ENCODE measurements at regions not wholly inside any gene's neighbourhood (a gene's known extent, or its start where the extent isn't known, plus 50 kb on each side); places are given as distances from the start of the nearest gene placed in this dataset.
A peak's percentile ranks its signal among the peaks of the same experiment; 100 is the strongest.

- Histone ChIP-seq H3K4me3 (ENCODE audit: low read depth, low read length) (no peak overlapping the region), H3K18ac (ENCODE audit: low read length) (no peak overlapping the region), H2AK5ac (ENCODE audit: low read length) (no peak overlapping the region), H4K91ac (ENCODE audit: low read depth, low read length) (peak overlapping the region; percentile 14), H3K4me1 (ENCODE audit: control insufficient read depth in 1 of 2, insufficient read depth in 2 of 2, low read length in 2 of 2) (no peaks in the 10 kb centered on the region), H3K9me3 (ENCODE audit: insufficient read depth, low read depth, low read length) (no peaks in the 10 kb centered on the region), H3K4ac (ENCODE audit: low read depth, low read length) (no peak overlapping the region), H3K9ac (ENCODE audit: low read length) (no peak overlapping the region), H3K27me3 (ENCODE audit: insufficient read depth, low read length) (no peaks in the 10 kb centered on the region), H3K79me2 (ENCODE audit: control insufficient read depth, insufficient read depth, low read length, poor library complexity) (no peaks in the 10 kb centered on the region), H3K23ac (ENCODE audit: low read length) (no peak overlapping the region), H3K79me1 (ENCODE audit: low read length) (no peaks in the 10 kb centered on the region), H4K12ac (ENCODE audit: low read depth, low read length) (no peak overlapping the region), H3K14ac (ENCODE audit: low read length) (no peak overlapping the region), H4K8ac (ENCODE audit: low read depth, low read length) (no peak overlapping the region), H2BK5ac (ENCODE audit: low read depth, low read length, poor library complexity) (no peak overlapping the region), H3K36me3 (ENCODE audit: control insufficient read depth in 1 of 2, insufficient read depth in 2 of 2, low read length in 2 of 2) (no peaks in the 10 kb centered on the region), H3K27ac (ENCODE audit: low read depth, low read length) (no peak overlapping the region), H3K4me2 (ENCODE audit: low read length) (no peak overlapping the region), H2BK12ac (ENCODE audit: low read length) (no peak overlapping the region), H2AFZ (ENCODE audit: insufficient read depth, low read length, poor library complexity) (no peak overlapping the region), H2BK120ac (ENCODE audit: insufficient read depth, low read length, poor library complexity) (no peak overlapping the region)
- WGBS (ENCODE audit: extremely low coverage, insufficient coverage, insufficient read length): no CpG with 5 or more reads among the region's 2 CpGs
- no peak for DNase-seq
Observed at GRCh38 chr3:154668187-154668586, 238.2 kb upstream of the GPR149 start.

- Histone ChIP-seq H2BK120ac (ENCODE audit: insufficient read depth, low read length, poor library complexity) (no peak overlapping the region), H3K14ac (ENCODE audit: low read length) (no peak overlapping the region), H4K91ac (ENCODE audit: low read depth, low read length) (no peak overlapping the region), H2BK5ac (ENCODE audit: low read depth, low read length, poor library complexity) (no peak overlapping the region), H4K12ac (ENCODE audit: low read depth, low read length) (no peak overlapping the region), H3K4me3 (ENCODE audit: low read depth, low read length) (no peak overlapping the region), H3K9ac (ENCODE audit: low read length) (no peak overlapping the region), H3K4me2 (ENCODE audit: low read length) (no peak overlapping the region), H3K4me1 (ENCODE audit: control insufficient read depth in 1 of 2, insufficient read depth in 2 of 2, low read length in 2 of 2) (no peaks in the 10 kb centered on the region), H3K27me3 (ENCODE audit: insufficient read depth, low read length) (no peaks in the 10 kb centered on the region), H3K79me2 (ENCODE audit: control insufficient read depth, insufficient read depth, low read length, poor library complexity) (no peaks in the 10 kb centered on the region), H4K8ac (ENCODE audit: low read depth, low read length) (no peak overlapping the region), H3K27ac (ENCODE audit: low read depth, low read length) (no peak overlapping the region), H3K9me3 (ENCODE audit: insufficient read depth, low read depth, low read length) (no peaks in the 10 kb centered on the region), H2AFZ (ENCODE audit: insufficient read depth, low read length, poor library complexity) (no peak overlapping the region), H3K79me1 (ENCODE audit: low read length) (no peaks in the 10 kb centered on the region), H3K18ac (ENCODE audit: low read length) (no peak overlapping the region), H2AK5ac (ENCODE audit: low read length) (no peak overlapping the region), H2BK12ac (ENCODE audit: low read length) (no peak overlapping the region), H3K4ac (ENCODE audit: low read depth, low read length) (no peak overlapping the region), H3K23ac (ENCODE audit: low read length) (no peak overlapping the region), H3K36me3 (ENCODE audit: control insufficient read depth in 1 of 2, insufficient read depth in 2 of 2, low read length in 2 of 2) (no peaks in the 10 kb centered on the region)
- WGBS (ENCODE audit: extremely low coverage, insufficient coverage, insufficient read length): no CpG with 5 or more reads among the region's 3 CpGs
- DNase-seq: no peak
Observed at GRCh38 chr3:154666542-154666941, 236.6 kb upstream of the GPR149 start.

GRCh38 chr3:154664714-154665113 lies 234.7 kb upstream of the GPR149 start:
- Histone ChIP-seq H3K23ac (ENCODE audit: low read length) (no peak overlapping the region), H4K91ac (ENCODE audit: low read depth, low read length) (no peak overlapping the region), H3K79me2 (ENCODE audit: control insufficient read depth, insufficient read depth, low read length, poor library complexity) (no peaks in the 10 kb centered on the region), H3K79me1 (ENCODE audit: low read length) (no peaks in the 10 kb centered on the region), H2BK12ac (ENCODE audit: low read length) (no peak overlapping the region), H4K12ac (ENCODE audit: low read depth, low read length) (no peak overlapping the region), H3K4me1 (ENCODE audit: control insufficient read depth in 1 of 2, insufficient read depth in 2 of 2, low read length in 2 of 2) (no peaks in the 10 kb centered on the region), H3K14ac (ENCODE audit: low read length) (no peak overlapping the region), H3K4me2 (ENCODE audit: low read length) (no peak overlapping the region), H3K27me3 (ENCODE audit: insufficient read depth, low read length) (no peaks in the 10 kb centered on the region), H2BK120ac (ENCODE audit: insufficient read depth, low read length, poor library complexity) (no peak overlapping the region), H3K9ac (ENCODE audit: low read length) (no peak overlapping the region), H3K18ac (ENCODE audit: low read length) (no peak overlapping the region), H3K27ac (ENCODE audit: low read depth, low read length) (no peak overlapping the region), H2AFZ (ENCODE audit: insufficient read depth, low read length, poor library complexity) (no peak overlapping the region), H2AK5ac (ENCODE audit: low read length) (no peak overlapping the region), H2BK5ac (ENCODE audit: low read depth, low read length, poor library complexity) (no peak overlapping the region), H3K4ac (ENCODE audit: low read depth, low read length) (no peak overlapping the region), H3K4me3 (ENCODE audit: low read depth, low read length) (no peak overlapping the region), H4K8ac (ENCODE audit: low read depth, low read length) (no peak overlapping the region), H3K36me3 (ENCODE audit: control insufficient read depth in 1 of 2, insufficient read depth in 2 of 2, low read length in 2 of 2) (no peaks in the 10 kb centered on the region), H3K9me3 (ENCODE audit: insufficient read depth, low read depth, low read length) (no peaks in the 10 kb centered on the region)
- DNase-seq: no peak

GRCh38 chr3:154662851-154663250 lies 232.9 kb upstream of the GPR149 start:
- H3K27ac ChIP-seq (ENCODE audit: low read depth, low read length): no peak overlapping the region
- no peak overlapping the region for H3K14ac ChIP-seq (ENCODE audit: low read length)
- no peak overlapping the region for H3K18ac ChIP-seq (ENCODE audit: low read length)
- no peak overlapping the region for H3K23ac ChIP-seq (ENCODE audit: low read length)
- H4K8ac ChIP-seq (ENCODE audit: low read depth, low read length): no peak overlapping the region
- H3K9ac ChIP-seq (ENCODE audit: low read length): no peak overlapping the region
- no peak overlapping the region for H2BK5ac ChIP-seq (ENCODE audit: low read depth, low read length, poor library complexity)
- no peak overlapping the region for H2AK5ac ChIP-seq (ENCODE audit: low read length)
- H3K36me3 ChIP-seq (ENCODE audit: control insufficient read depth in 1 of 2, insufficient read depth in 2 of 2, low read length in 2 of 2): no peaks in the 10 kb centered on the region
- H3K4me2 ChIP-seq (ENCODE audit: low read length): no peak overlapping the region
- no peak overlapping the region for H2BK120ac ChIP-seq (ENCODE audit: insufficient read depth, low read length, poor library complexity)
- no peaks in the 10 kb centered on the region for H3K9me3 ChIP-seq (ENCODE audit: insufficient read depth, low read depth, low read length)
- DNase-seq: no peak
- H3K27me3 ChIP-seq (ENCODE audit: insufficient read depth, low read length): no peaks in the 10 kb centered on the region
- no peaks in the 10 kb centered on the region for H3K4me1 ChIP-seq (ENCODE audit: control insufficient read depth in 1 of 2, insufficient read depth in 2 of 2, low read length in 2 of 2)
- no peaks in the 10 kb centered on the region for H3K79me2 ChIP-seq (ENCODE audit: control insufficient read depth, insufficient read depth, low read length, poor library complexity)
- no peak overlapping the region for H3K4ac ChIP-seq (ENCODE audit: low read depth, low read length)
- no peaks in the 10 kb centered on the region for H3K79me1 ChIP-seq (ENCODE audit: low read length)
- no CpG with 5 or more reads among the region's 3 CpGs for WGBS (ENCODE audit: extremely low coverage, insufficient coverage, insufficient read length)
- H4K91ac ChIP-seq (ENCODE audit: low read depth, low read length): no peak overlapping the region
- H2BK12ac ChIP-seq (ENCODE audit: low read length): no peak overlapping the region
- no peak overlapping the region for H2AFZ ChIP-seq (ENCODE audit: insufficient read depth, low read length, poor library complexity)
- H3K4me3 ChIP-seq (ENCODE audit: low read depth, low read length): no peak overlapping the region
- no peak overlapping the region for H4K12ac ChIP-seq (ENCODE audit: low read depth, low read length)
